HCT116 (cell line): ENCODE measurements at regions not wholly inside any gene's neighbourhood (a gene's known extent, or its start where the extent isn't known, plus 50 kb on each side); places are given as distances from the start of the nearest gene placed in this dataset.

Source experiments
- CEBPB ChIP-seq: IDR thresholded peaks from 2 replicates; pipeline ENCODE4 v1.6.1; 2012; ENCODE audit warnings: low read depth
- EGR1 ChIP-seq: IDR thresholded peaks from 2 replicates; pipeline ENCODE4 v1.6.1; 2012; ENCODE audit warnings: low read depth
- EZH2 ChIP-seq: fragments of 200-600 bp; sonication (generic); IDR thresholded peaks from 2 replicates; pipeline ENCODE4 v1.6.1; 2017; ENCODE audit warnings: antibody characterized with exemption, mixed run types
- EZH2phosphoT487 ChIP-seq: fragments of 200-600 bp; IDR thresholded peaks from 2 replicates; pipeline ENCODE4 v1.6.1; 2018; ENCODE audit warnings: antibody characterized with exemption, borderline replicate concordance
- JUND ChIP-seq: IDR thresholded peaks from 2 replicates; pipeline ENCODE4 v1.6.1; 2012
- POLR2A ChIP-seq: IDR thresholded peaks from 2 replicates; pipeline ENCODE4 v1.7.0; 2011; ENCODE audit warnings: borderline replicate concordance; ENCODE audit not compliant: insufficient read depth, insufficient read length; ENCODE audit errors: extremely low read depth
- POLR2AphosphoS5 ChIP-seq: IDR thresholded peaks from 2 replicates; pipeline ENCODE4 v1.6.1; 2011; ENCODE audit warnings: mild to moderate bottlenecking, low read depth, low read length, moderate library complexity
- SIN3A ChIP-seq: IDR thresholded peaks from 2 replicates; pipeline ENCODE4 v1.6.1; 2012; ENCODE audit warnings: low read depth
- SP1 ChIP-seq: IDR thresholded peaks from 2 replicates; pipeline ENCODE4 v1.6.1; 2012; ENCODE audit warnings: low read depth
- YY1 ChIP-seq: IDR thresholded peaks from 2 replicates; pipeline ENCODE4 v1.6.1; 2011; ENCODE audit warnings: low read length, low read depth, moderate library complexity, mild to moderate bottlenecking; ENCODE audit not compliant: insufficient replicate concordance; ENCODE audit errors: extremely low read depth
- ZNF274 ChIP-seq: fragments of 200-500 bp; sonication (Bioruptor generic); IDR thresholded peaks from 2 replicates; pipeline ENCODE4 v1.6.1; 2014; ENCODE audit warnings: mild to moderate bottlenecking, low read depth, low read length, inconsistent platforms
- TF ChIP-seq, protein P1 (sequence below): IDR thresholded peaks from 2 replicates; pipeline ENCODE4 v1.6.1; 2012
- TF ChIP-seq, protein P2 (sequence below), 3 experiments: fragments of 200-600 bp in 1 of 3; sonication (generic) in 1 of 3; IDR thresholded peaks in 2 of 3; conservative IDR thresholded peaks in 1 of 3; 2 replicates each; pipeline ENCODE4 v1.5.1; 2012 to 2017; ENCODE audit warnings: low read depth in 2 of 3, low read length in 2 of 3, antibody characterized with exemption in 1 of 3, borderline replicate concordance in 1 of 3, control low read depth in 1 of 3, mild to moderate bottlenecking in 1 of 3, mixed read lengths in 1 of 3, mixed run types in 1 of 3, moderate library complexity in 1 of 3; ENCODE audit not compliant: insufficient read depth in 1 of 3
- TF ChIP-seq, protein P3 (sequence below): IDR thresholded peaks from 2 replicates; pipeline ENCODE4 v1.6.1; 2012

DNA sequence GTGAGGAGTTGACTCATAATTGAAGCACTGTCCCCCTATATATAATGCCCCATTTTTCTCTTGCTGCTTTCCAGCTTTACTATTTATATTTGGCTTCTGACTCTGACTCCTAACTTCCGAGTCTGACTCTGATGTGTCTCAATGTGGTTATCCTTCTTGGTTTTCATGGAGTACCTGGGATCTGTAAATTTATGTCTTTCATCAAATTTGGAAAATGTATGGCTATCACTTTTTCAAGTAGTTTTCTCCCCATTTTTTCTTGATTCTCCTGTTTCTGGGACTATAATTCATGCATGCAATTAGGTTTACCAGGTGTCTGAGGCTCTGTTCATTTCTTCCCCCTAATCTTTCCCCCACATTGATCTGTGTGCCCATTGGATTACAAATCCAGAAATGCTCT is 156.8 kb upstream of the SFRP2 start:
- TF ChIP-seq, protein P1, sequence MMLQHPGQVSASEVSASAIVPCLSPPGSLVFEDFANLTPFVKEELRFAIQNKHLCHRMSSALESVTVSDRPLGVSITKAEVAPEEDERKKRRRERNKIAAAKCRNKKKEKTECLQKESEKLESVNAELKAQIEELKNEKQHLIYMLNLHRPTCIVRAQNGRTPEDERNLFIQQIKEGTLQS: no peak
- TF ChIP-seq POLR2A (no peak), YY1 (no peak), SP1 (no peak), POLR2AphosphoS5 (no peak), SIN3A (no peak), EGR1 (no peak), ZNF274 (no peak), JUND (no peak), EZH2phosphoT487 (no peak), CEBPB (no peak), EZH2 (no peak)
- TF ChIP-seq, protein P2, sequence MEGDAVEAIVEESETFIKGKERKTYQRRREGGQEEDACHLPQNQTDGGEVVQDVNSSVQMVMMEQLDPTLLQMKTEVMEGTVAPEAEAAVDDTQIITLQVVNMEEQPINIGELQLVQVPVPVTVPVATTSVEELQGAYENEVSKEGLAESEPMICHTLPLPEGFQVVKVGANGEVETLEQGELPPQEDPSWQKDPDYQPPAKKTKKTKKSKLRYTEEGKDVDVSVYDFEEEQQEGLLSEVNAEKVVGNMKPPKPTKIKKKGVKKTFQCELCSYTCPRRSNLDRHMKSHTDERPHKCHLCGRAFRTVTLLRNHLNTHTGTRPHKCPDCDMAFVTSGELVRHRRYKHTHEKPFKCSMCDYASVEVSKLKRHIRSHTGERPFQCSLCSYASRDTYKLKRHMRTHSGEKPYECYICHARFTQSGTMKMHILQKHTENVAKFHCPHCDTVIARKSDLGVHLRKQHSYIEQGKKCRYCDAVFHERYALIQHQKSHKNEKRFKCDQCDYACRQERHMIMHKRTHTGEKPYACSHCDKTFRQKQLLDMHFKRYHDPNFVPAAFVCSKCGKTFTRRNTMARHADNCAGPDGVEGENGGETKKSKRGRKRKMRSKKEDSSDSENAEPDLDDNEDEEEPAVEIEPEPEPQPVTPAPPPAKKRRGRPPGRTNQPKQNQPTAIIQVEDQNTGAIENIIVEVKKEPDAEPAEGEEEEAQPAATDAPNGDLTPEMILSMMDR (IDR thresholded peaks at IDR 0.05 in 2 of 3, conservative IDR thresholded peaks at IDR 0.05 in 1 of 3; ENCODE audit: borderline replicate concordance in 1 of 3, insufficient read depth in 1 of 3, low read depth in 2 of 3, low read length in 2 of 3): no peak
- TF ChIP-seq, protein P3, sequence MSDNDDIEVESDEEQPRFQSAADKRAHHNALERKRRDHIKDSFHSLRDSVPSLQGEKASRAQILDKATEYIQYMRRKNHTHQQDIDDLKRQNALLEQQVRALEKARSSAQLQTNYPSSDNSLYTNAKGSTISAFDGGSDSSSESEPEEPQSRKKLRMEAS: no peak
